HepG2 (cell line): ENCODE measurements at regions not wholly inside any gene's neighbourhood (a gene's known extent, or its start where the extent isn't known, plus 50 kb on each side); places are given as distances from the start of the nearest gene placed in this dataset.

Source experiments
- ATAC-seq: fragments of 200-7000 bp; cut with Tn5 transposase; 3 replicates; pipeline ENCODE4 v1.9.1; 2020; ENCODE audit warnings: mild to moderate bottlenecking, moderate library complexity
- BruUV-seq: library from RNA; stranded (reverse); fragments of 400-500 nt; replicated peaks from 2 replicates; lab custom pipeline; 2021; lab: Mats Ljungman, UMichigan
- CTCF ChIA-PET: fragments of 300-600 bp; formaldehyde crosslinking; extraction: SDS; loops from one replicate; lab custom pipeline; 2021; ENCODE audit warnings: low total read pairs, inconsistent platforms, low intra/inter-chr PET ratio; lab: Yijun Ruan, JAX
- POLR2A ChIA-PET: fragments of 350-600 bp; sonication (Branson Sonifier 250); formaldehyde crosslinking; loops from one replicate; lab custom pipeline; 2020; ENCODE audit warnings: antibody characterized with exemption, inconsistent platforms; lab: Yijun Ruan, JAX
- DNase-seq: peaks from one replicate; pipeline ENCODE4 v3.0.0-alpha.2; 2015; ENCODE audit warnings: low spot score
- FAIRE-seq: peaks from 3 replicates; lab custom pipeline; 2011; peaks lifted over from hg19 to GRCh38; lab: Jason Lieb, UNC
- H2AFZ ChIP-seq: one replicate; pipeline ENCODE4 v1.6.1; 2011; ENCODE audit warnings: low read length, inconsistent platforms
- H3K27ac ChIP-seq: fragments of 300-600 bp; 3 replicates; pipeline ENCODE4 v1.8.0; 2011; ENCODE audit warnings: mixed run types, mild to moderate bottlenecking, mixed read lengths, low read length, inconsistent platforms; ENCODE audit not compliant: insufficient read depth; ENCODE audit errors: extremely low read length
- H3K27me3 ChIP-seq, 2 experiments: fragments of 200-600 bp in 1 of 2; 2 replicates in 1 of 2; 3 replicates in 1 of 2; pipeline versions ENCODE4 v1.6.0 to v1.8.0; 2011; ENCODE audit warnings: low read length in 2 of 2, mild to moderate bottlenecking in 2 of 2, moderate library complexity in 2 of 2, inconsistent platforms in 1 of 2; ENCODE audit not compliant: insufficient read depth in 2 of 2, control insufficient read depth in 1 of 2
- H3K36me3 ChIP-seq, 2 experiments: fragments of 200-600 bp in 1 of 2; replicated peaks in 1 of 2; 2 replicates in 1 of 2; 3 replicates in 1 of 2; pipeline versions ENCODE4 v1.5.1 to v1.8.0; 2011; ENCODE audit warnings: low read length in 2 of 2, inconsistent platforms in 1 of 2; ENCODE audit not compliant: insufficient read depth in 2 of 2, control insufficient read depth in 1 of 2
- H3K4me1 ChIP-seq: 2 replicates; pipeline ENCODE4 v1.5.1; 2012; ENCODE audit warnings: low read length, inconsistent platforms; ENCODE audit not compliant: insufficient read depth
- H3K4me2 ChIP-seq: 2 replicates; pipeline ENCODE4 v1.6.0; 2011; ENCODE audit warnings: low read depth, low read length, inconsistent platforms
- H3K4me3 ChIP-seq, 3 experiments: fragments of 200-600 bp in 1 of 3; sonication (generic), shearing (Covaris generic) in 1 of 3; replicated peaks in 1 of 3; 2 replicates each; pipeline ENCODE4 v1.5.1; 2011 to 2016; ENCODE audit warnings: low read length in 3 of 3, inconsistent platforms in 2 of 3, low read depth in 2 of 3, mild to moderate bottlenecking in 2 of 3, control low read depth in 1 of 3, mixed read lengths in 1 of 3; ENCODE audit not compliant: insufficient read depth in 1 of 3
- H3K79me2 ChIP-seq: one replicate; pipeline ENCODE4 v1.6.1; 2011; ENCODE audit warnings: low read length, inconsistent platforms; ENCODE audit not compliant: insufficient read depth
- H3K9ac ChIP-seq: 2 replicates; pipeline ENCODE4 v1.6.0; 2011; ENCODE audit warnings: mild to moderate bottlenecking, low read depth, low read length, inconsistent platforms; ENCODE audit not compliant: insufficient read depth
- H3K9me3 ChIP-seq: 2 replicates; pipeline ENCODE4 v1.5.1; 2012; ENCODE audit warnings: mild to moderate bottlenecking, low read length
- H4K20me1 ChIP-seq: 2 replicates; pipeline ENCODE4 v1.6.0; 2011; ENCODE audit warnings: inconsistent platforms, mild to moderate bottlenecking, low read length, moderate library complexity; ENCODE audit not compliant: insufficient read depth
- GABPA ChIP-seq, 2 experiments: IDR thresholded peaks; 2 replicates each; pipeline ENCODE4 v1.6.1; 2011 to 2016; ENCODE audit warnings: low read depth in 2 of 2, low read length in 1 of 2, missing biosample characterization in 1 of 2, missing genetic modification characterization in 1 of 2
- NAIF1 ChIP-seq: sonication (generic); formaldehyde crosslinking; IDR thresholded peaks from 2 replicates; pipeline ENCODE4 v1.5.0; 2020; ENCODE audit warnings: mild to moderate bottlenecking, missing genetic modification reagents, borderline replicate concordance
- PTBP1 ChIP-seq: fragments of 200-400 bp; formaldehyde crosslinking; IDR thresholded peaks from 2 replicates; pipeline ENCODE4 v1.6.1; 2018; ENCODE audit warnings: low read length, low read depth; ENCODE audit not compliant: poor library complexity, severe bottlenecking
- ZNF260 ChIP-seq: sonication (generic); formaldehyde crosslinking; IDR thresholded peaks from 2 replicates; pipeline ENCODE4 v1.4.0; 2020; ENCODE audit warnings: missing genetic modification reagents, low read depth, mild to moderate bottlenecking, borderline replicate concordance
- ZNF589 ChIP-seq: sonication (generic); formaldehyde crosslinking; conservative IDR thresholded peaks from 2 replicates; pipeline ENCODE4 v1.8.0; 2022; ENCODE audit warnings: mild to moderate bottlenecking, moderate library complexity, missing genetic modification reagents
- WGBS: methylation state at CpG from one replicate; pipeline ENCODE4 v1.1.6; 2017; ENCODE audit warnings: low lambda C conversion rate; 5-methylcytosine and 5-hydroxymethylcytosine counted together
- in situ Hi-C: cut with HindIII; loops from 2 replicates; pipeline ENCODE4 v1.10.0; 2017; ENCODE audit warnings: low pct_unique_long_range_greater_than_20kb; ENCODE audit not compliant: extremely low pct_ligation_motif_present
- intact Hi-C: fragments of 100-400 bp; cut with micrococcal nuclease; formaldehyde crosslinking; loops from one replicate; pipeline ENCODE4 v1.10.0; 2022; ENCODE audit not compliant: unreplicated experiment

- CTCF ChIA-PET = no interaction called here
- BruUV-seq = no TSS peak
- POLR2A ChIA-PET = no interaction called here
Measured at GRCh38 chr3:8187996-8188395, 313.6 kb upstream of the LMCD1 start.

GRCh38 chr3:8189051-8189450 is 312.6 kb upstream of the LMCD1 start:
- in situ Hi-C loops = no loop called here
- BruUV-seq = no TSS peak
- 5% methylated on average over 1 of the region's 1 CpG for WGBS

More at GRCh38 chr3:8187996-8188395, 313.6 kb upstream of the LMCD1 start:
- ATAC-seq (no peak), DNase-seq (no peak)
- no peak overlapping the region for H3K9ac ChIP-seq
- in situ Hi-C loops (no loop called here), intact Hi-C loops (no loop called here)
- no peaks in the 10 kb centered on the region for H4K20me1 ChIP-seq
- no peak overlapping the region for H3K4me3 ChIP-seq
- no peaks in the 10 kb centered on the region for H3K36me3 ChIP-seq
- H3K79me2 ChIP-seq = no peaks in the 10 kb centered on the region
- no peak overlapping the region for H3K27ac ChIP-seq
- H3K4me1 ChIP-seq = no peaks in the 10 kb centered on the region
- WGBS = 33% methylated on average over 5 of the region's 5 CpGs
- H2AFZ ChIP-seq = no peak overlapping the region
- H3K27me3 ChIP-seq = no peaks in the 10 kb centered on the region
- TF ChIP-seq GABPA (IDR thresholded peaks at IDR 0.05; ENCODE audit: low read depth, low read length) = no peak
- TF ChIP-seq GABPA (CRISPR knock-in tag; IDR thresholded peaks at IDR 0.05; ENCODE audit: low read depth) = no peak
- no peak for TF ChIP-seq PTBP1
- TF ChIP-seq ZNF260 (CRISPR knock-in tag) = no peak
- TF ChIP-seq ZNF589 (CRISPR knock-in tag) = no peak
- TF ChIP-seq, all 625 proteins: peak for 0
- FAIRE-seq = no peak
- Histone ChIP-seq H3K9me3 (no peaks in the 10 kb centered on the region), H3K4me2 (no peak overlapping the region)

More at GRCh38 chr3:8189051-8189450, 312.6 kb upstream of the LMCD1 start:
- Histone ChIP-seq H3K27me3 (no peaks in the 10 kb centered on the region), H3K4me3 (no peak overlapping the region), H3K27ac (no peak overlapping the region), H3K9ac (no peak overlapping the region), H3K4me1 (no peaks in the 10 kb centered on the region), H3K36me3 (no peaks in the 10 kb centered on the region), H4K20me1 (no peaks in the 10 kb centered on the region), H2AFZ (no peak overlapping the region), H3K79me2 (no peaks in the 10 kb centered on the region)
- DNase-seq = no peak
- no peak for FAIRE-seq
- POLR2A ChIA-PET = no interaction called here
- intact Hi-C loops = no loop called here
- no peak for TF ChIP-seq NAIF1 (CRISPR knock-in tag)
- TF ChIP-seq, all 625 proteins: peak for 0
- no peaks in the 10 kb centered on the region for H3K9me3 ChIP-seq
- CTCF ChIA-PET = no interaction called here
- no peak for ATAC-seq
- H3K4me2 ChIP-seq = no peak overlapping the region
